Cardiac muscle cell (in vitro differentiated cells and primary cell): ENCODE measurements at regions not wholly inside any gene's neighbourhood (a gene's known extent, or its start where the extent isn't known, plus 50 kb on each side); places are given as distances from the start of the nearest gene placed in this dataset.
"Not testable (repeated sequence)": the region's sequence is repeated elsewhere in the genome, so short reads cannot be mapped to it uniquely, and the experiment has no call there.

Experiments used
- DNase-seq, 2 donors: peaks; one replicate each; pipeline versions ENCODE4 v3.0.0 to v3.0.0-alpha.2; 2010 to 2017; ENCODE audit warnings: low read depth in 1 of 2, low spot score in 1 of 2
- H3K27ac ChIP-seq: fragments of 200-600 bp; sonication (generic); 2 replicates; pipeline ENCODE4 v1.5.1; 2016
- H3K27me3 ChIP-seq: fragments of 200-600 bp; sonication (generic); 2 replicates; pipeline ENCODE4 v1.6.0; 2016; ENCODE audit warnings: control low read depth
- H3K36me3 ChIP-seq: fragments of 200-600 bp; sonication (generic); 2 replicates; pipeline ENCODE4 v1.5.1; 2016; ENCODE audit warnings: control low read depth
- H3K4me1 ChIP-seq: fragments of 200-600 bp; sonication (generic); 2 replicates; pipeline ENCODE4 v1.8.1; 2017; ENCODE audit warnings: low read depth, mild to moderate bottlenecking, mixed run types
- H3K4me3 ChIP-seq: fragments of 200-600 bp; sonication (generic); 2 replicates; pipeline ENCODE4 v1.5.1; 2016; ENCODE audit warnings: mild to moderate bottlenecking
- H3K9me3 ChIP-seq: fragments of 200-600 bp; sonication (generic); 2 replicates; pipeline ENCODE4 v1.5.1; 2017; ENCODE audit warnings: low read depth, mild to moderate bottlenecking, control low read depth
- CTCF ChIP-seq: IDR thresholded peaks from 2 replicates; pipeline ENCODE4 v1.5.1; 2012; ENCODE audit warnings: low read depth, mild to moderate bottlenecking, low read length

- DNase-seq, H3K4me1 ChIP-seq, H3K4me3 ChIP-seq, H3K27ac ChIP-seq, H3K27me3 ChIP-seq, H3K9me3 ChIP-seq, H3K36me3 ChIP-seq: not testable (repeated sequence)
These were observed 144.6 kb upstream of the DUSP22 start for GRCh38 chr6:147651-148050.

GRCh38 chr6:148051-148984 lies 144.0 kb upstream of the DUSP22 start:
- H3K27ac ChIP-seq, H3K27me3 ChIP-seq, H3K4me1 ChIP-seq, H3K36me3 ChIP-seq, H3K9me3 ChIP-seq, H3K4me3 ChIP-seq: not testable (repeated sequence)
- DNase-seq, result peak in 1 of 2 donors; percentile 16
- TF ChIP-seq CTCF, result peak; percentile 24

DNA sequence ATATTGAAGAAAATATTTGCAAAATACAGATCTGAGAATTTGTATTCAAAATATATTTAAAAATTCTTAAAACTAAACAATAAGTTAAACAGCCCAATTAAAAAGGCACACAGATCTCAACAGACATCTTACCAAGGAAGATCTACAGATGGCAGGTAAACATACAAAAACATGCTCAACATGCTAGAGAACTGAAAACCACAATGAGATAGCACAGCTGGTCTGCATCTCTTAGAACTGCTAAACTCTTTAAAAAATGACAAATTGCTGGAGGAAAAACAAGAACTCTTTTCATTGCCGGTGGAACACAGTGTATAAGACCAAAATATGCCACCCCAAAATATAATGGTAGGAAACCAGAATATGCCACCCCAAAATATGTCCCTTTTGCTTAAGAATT lies 142.1 kb upstream of the DUSP22 start:
- H3K27me3 ChIP-seq, H3K27ac ChIP-seq, H3K4me3 ChIP-seq, H3K9me3 ChIP-seq, H3K4me1 ChIP-seq, H3K36me3 ChIP-seq: not testable (repeated sequence)
- DNase-seq, result peak in 1 of 2 donors; percentile 13

DNA sequence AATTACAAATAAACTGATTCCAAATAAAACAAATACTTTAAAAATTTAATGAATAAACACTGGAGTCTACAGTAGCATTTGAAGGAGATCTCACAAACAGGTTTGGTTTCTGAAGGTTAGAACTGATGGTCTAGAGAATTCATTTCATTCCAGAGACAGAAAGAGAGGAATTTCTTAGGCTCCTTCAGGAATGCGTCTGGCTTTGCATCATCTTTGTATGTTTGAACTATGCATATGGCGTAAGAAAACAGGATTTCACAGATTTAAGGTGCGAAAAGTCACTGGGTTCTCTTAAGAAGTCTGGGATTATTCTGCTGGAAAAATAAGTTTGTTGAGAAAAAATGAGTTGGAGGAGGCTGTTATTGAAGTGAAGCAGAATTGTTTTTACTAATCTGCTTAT lies 139.9 kb upstream of the DUSP22 start:
- not testable (repeated sequence) for H3K9me3 ChIP-seq, H3K36me3 ChIP-seq, H3K4me1 ChIP-seq, H3K4me3 ChIP-seq, H3K27ac ChIP-seq, H3K27me3 ChIP-seq
- peak in 1 of 2 donors; percentile 6 for DNase-seq

DNA sequence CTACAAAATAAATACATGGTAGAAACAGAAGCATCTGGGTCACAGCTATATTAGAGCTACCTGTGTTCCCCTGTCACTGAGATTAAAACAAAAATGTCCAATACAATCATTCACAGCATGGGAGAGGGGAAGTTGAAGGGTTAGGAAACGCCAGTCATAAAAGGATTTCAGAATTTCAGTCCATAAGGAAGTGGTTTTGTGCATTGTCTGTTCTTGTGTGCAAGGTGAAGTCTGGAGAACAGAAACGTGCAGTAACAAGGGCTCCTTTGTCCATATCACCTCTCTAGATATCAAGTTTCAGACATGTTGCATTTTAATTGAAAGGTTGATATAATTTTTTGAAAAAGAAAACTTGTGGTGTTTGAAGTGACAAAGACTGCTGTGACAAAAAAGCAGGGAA lies 139.3 kb upstream of the DUSP22 start:
- H3K27me3 ChIP-seq, H3K27ac ChIP-seq, DNase-seq, H3K4me1 ChIP-seq, H3K9me3 ChIP-seq, H3K4me3 ChIP-seq, H3K36me3 ChIP-seq: not testable (repeated sequence)

DNA sequence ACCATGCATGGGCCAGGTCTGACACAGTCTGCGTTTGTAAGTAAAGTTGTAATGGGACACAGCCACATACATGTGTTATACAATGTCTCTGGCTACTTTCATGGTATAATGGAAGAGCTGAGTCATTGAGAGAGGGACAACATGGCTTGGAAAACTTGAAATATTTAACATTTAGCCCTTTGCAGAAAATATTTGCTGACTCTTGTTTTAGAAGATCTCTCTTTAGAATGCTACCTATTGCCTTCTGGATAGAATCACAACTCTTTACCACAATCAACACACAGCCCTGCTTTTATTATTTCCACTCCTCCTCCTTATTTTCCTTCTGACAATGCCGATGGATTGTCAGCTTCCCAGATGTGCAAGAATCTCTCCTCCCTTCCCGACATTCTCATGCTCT lies 138.4 kb upstream of the DUSP22 start:
- H3K27ac ChIP-seq, H3K36me3 ChIP-seq, H3K27me3 ChIP-seq, H3K9me3 ChIP-seq, DNase-seq, H3K4me1 ChIP-seq, H3K4me3 ChIP-seq: not testable (repeated sequence)

DNA sequence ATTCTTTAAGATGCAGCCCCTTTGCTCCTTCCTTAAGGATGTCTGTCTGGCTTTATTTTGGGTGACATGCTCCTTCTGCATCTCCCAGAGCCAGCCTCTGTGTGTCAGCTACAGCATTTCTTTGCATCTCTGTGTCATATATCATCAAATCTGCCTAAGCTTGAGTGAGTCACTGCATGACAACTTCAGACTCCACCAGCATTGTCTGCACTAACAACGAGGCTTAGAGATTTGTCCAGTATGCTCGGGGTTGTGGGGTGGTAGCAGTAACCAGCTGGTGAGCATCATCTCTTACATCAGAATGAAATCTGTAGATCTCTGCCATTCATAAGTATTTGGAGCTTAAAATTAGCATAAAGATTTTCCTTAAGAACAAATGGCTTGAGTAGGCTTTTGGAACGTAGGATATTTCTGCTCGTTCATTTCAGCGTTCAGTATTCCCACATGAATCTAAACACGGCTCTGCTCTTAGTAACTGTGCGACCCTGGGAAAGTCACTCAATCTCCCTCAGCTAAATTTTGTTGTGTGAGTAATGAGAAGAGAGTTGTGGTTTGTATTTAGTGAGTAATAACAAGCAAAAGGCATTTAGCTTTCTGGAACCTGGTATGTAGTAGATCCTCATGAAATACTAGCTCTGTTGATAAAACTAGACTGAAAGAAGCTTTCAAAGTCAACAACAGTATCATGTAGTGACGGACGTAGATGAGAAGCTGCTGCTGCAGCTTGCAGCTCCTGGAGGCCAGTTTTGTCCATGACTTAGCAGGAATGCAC lies 137.8 kb upstream of the DUSP22 start:
- DNase-seq, result peak in 1 of 2 donors; percentile 16
- H3K36me3 ChIP-seq, H3K4me1 ChIP-seq, H3K27ac ChIP-seq, H3K4me3 ChIP-seq, H3K9me3 ChIP-seq, H3K27me3 ChIP-seq: not testable (repeated sequence)

DNA sequence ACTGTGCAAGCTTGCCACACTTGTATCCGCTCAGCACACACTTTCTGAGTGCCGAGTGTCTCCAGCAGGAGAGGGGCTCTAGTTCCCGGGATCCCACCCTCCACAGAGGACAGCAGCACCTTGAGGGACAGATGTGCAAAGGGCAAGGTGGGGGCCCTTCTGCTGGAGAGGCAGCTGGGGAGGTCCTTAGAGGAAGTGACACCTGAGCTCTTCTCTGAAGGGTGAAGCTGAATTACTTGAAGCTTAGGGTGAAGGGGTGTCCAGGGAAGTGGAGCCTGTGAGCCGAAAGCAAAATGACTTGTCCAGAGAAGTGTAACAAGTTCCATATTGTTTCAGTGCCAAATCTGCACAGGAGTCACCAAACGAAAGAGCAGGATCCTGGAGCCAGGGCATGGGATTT lies 136.3 kb upstream of the DUSP22 start:
- Histone ChIP-seq H3K27me3 (no peaks in the 10 kb centered on the region), H3K4me1 (no peaks in the 10 kb centered on the region), H3K4me3 (no peak overlapping the region), H3K27ac (no peak overlapping the region), H3K36me3 (no peaks in the 10 kb centered on the region), H3K9me3 (no peaks in the 10 kb centered on the region)
- no peak for TF ChIP-seq CTCF
- DNase-seq, result no peak

- DNase-seq, H3K27ac ChIP-seq, H3K4me1 ChIP-seq, H3K27me3 ChIP-seq, H3K4me3 ChIP-seq, H3K9me3 ChIP-seq, H3K36me3 ChIP-seq: not testable (repeated sequence)
These were observed 135.7 kb upstream of the DUSP22 start for GRCh38 chr6:156441-157140.
